WERI-Rb-1 (cell line): ENCODE measurements at regions not wholly inside any gene's neighbourhood (a gene's known extent, or its start where the extent isn't known, plus 50 kb on each side); places are given as distances from the start of the nearest gene placed in this dataset.

Source experiments
- DNase-seq: peaks from one replicate; pipeline ENCODE4 v3.0.0-alpha.2; 2020
- H3K27ac ChIP-seq: fragments of 250-450 bp; sonication (Bioruptor Pico); 2 replicates; pipeline ENCODE4 v1.5.1; 2020; ENCODE audit warnings: mild to moderate bottlenecking, moderate library complexity
- H3K27me3 ChIP-seq: fragments of 250-450 bp; sonication (Bioruptor Pico); 2 replicates; pipeline ENCODE4 v1.5.1; 2021; ENCODE audit warnings: mild to moderate bottlenecking, low read depth, moderate library complexity; ENCODE audit not compliant: insufficient read depth, severe bottlenecking
- H3K36me3 ChIP-seq: fragments of 250-450 bp; sonication (Bioruptor Pico); 2 replicates; pipeline ENCODE4 v1.5.1; 2020; ENCODE audit warnings: mild to moderate bottlenecking, moderate library complexity
- H3K4me3 ChIP-seq: 2 replicates; pipeline ENCODE4 v1.5.1; 2011; ENCODE audit warnings: low read depth, mild to moderate bottlenecking, control low read depth, low read length
- H3K9me3 ChIP-seq: fragments of 250-450 bp; sonication (Bioruptor Pico); 2 replicates; pipeline ENCODE4 v1.5.1; 2021; ENCODE audit warnings: mild to moderate bottlenecking, moderate library complexity; ENCODE audit not compliant: severe bottlenecking
- CTCF ChIP-seq: IDR thresholded peaks from 2 replicates; pipeline ENCODE4 v1.5.1; 2011; ENCODE audit warnings: low read depth, mild to moderate bottlenecking, control low read depth, inconsistent platforms, low read length

- DNase-seq: peak; percentile 42
- TF ChIP-seq CTCF: peak; percentile 54
- Histone ChIP-seq H3K27me3 (peaks cover 12% of the 10 kb centered on the region), H3K4me3 (no peak overlapping the region), H3K27ac (no peak overlapping the region), H3K9me3 (no peaks in the 10 kb centered on the region), H3K36me3 (no peaks in the 10 kb centered on the region)
These were observed 117.8 kb upstream of the PJA1 start for GRCh38 chrX:69282893-69283690.

- Histone ChIP-seq H3K27me3 (peaks cover 7% of the 10 kb centered on the region), H3K9me3 (no peaks in the 10 kb centered on the region), H3K4me3 (no peak overlapping the region), H3K27ac (no peak overlapping the region), H3K36me3 (no peaks in the 10 kb centered on the region)
- TF ChIP-seq CTCF: no peak
- DNase-seq: no peak
These were observed 115.7 kb upstream of the PJA1 start for GRCh38 chrX:69280933-69281332.

GRCh38 chrX:69279234-69279633 lies 114.0 kb upstream of the PJA1 start:
- no peak for DNase-seq
- H3K27ac ChIP-seq: no peak overlapping the region

GRCh38 chrX:69278031-69278687 lies 112.9 kb upstream of the PJA1 start:
- no peak overlapping the region for H3K4me3 ChIP-seq
- H3K36me3 ChIP-seq: no peaks in the 10 kb centered on the region
- H3K27me3 ChIP-seq: peaks cover 6% of the 10 kb centered on the region
- H3K9me3 ChIP-seq: no peaks in the 10 kb centered on the region
- no peak overlapping the region for H3K27ac ChIP-seq
- TF ChIP-seq CTCF: no peak
- no peak for DNase-seq

More at GRCh38 chrX:69279234-69279633, 114.0 kb upstream of the PJA1 start:
- Histone ChIP-seq H3K27me3 (peaks cover 4% of the 10 kb centered on the region), H3K4me3 (no peak overlapping the region), H3K9me3 (no peaks in the 10 kb centered on the region), H3K36me3 (no peaks in the 10 kb centered on the region)
- TF ChIP-seq CTCF: no peak

GRCh38 chrX:69277369-69277990 lies 112.2 kb upstream of the PJA1 start:
- no peak for DNase-seq
- Histone ChIP-seq H3K27ac (no peak overlapping the region), H3K4me3 (no peak overlapping the region), H3K27me3 (peaks cover 6% of the 10 kb centered on the region), H3K36me3 (no peaks in the 10 kb centered on the region), H3K9me3 (no peaks in the 10 kb centered on the region)
- TF ChIP-seq CTCF: no peak
